ENCODE measurements at regions not wholly inside any gene's neighbourhood (a gene's known extent, or its start where the extent isn't known, plus 50 kb on each side); places are given as distances from the start of the nearest gene placed in this dataset.
"Not testable (repeated sequence)": the region's sequence is repeated elsewhere in the genome, so short reads cannot be mapped to it uniquely, and the experiment has no call there.

DNA sequence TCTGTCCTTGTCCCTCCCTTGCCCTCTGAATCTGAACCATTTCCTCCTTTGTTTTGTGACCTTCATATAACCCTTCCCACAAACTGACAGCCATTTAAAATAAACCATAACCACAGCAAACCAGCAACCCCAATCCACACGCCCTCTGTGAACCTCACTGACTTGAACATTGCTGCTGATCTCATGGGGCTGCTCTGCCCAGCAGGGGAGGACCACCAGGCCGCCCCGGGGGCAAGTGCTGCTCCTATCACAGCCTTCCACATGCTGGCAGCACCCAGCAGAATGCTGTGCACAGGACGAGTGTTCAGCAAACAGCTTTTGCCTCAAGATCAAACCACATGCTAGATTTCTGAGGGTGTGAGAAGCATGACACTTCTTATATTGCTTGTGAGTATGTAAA is 73.9 kb upstream of the UXS1 start:
- H4K20me1 ChIP-seq, result no peaks in the 10 kb centered on the region
- no peak overlapping the region for H3K27ac ChIP-seq
- H3K9ac ChIP-seq, result no peak overlapping the region
- no peaks in the 10 kb centered on the region for H3K36me3 ChIP-seq
- H3K4me2 ChIP-seq, result peak overlapping the region; percentile 44; the same call in 1 of the 2 replicates
- H3K27me3 ChIP-seq, result peaks cover 10% of the 10 kb centered on the region
- H3K4me1 ChIP-seq, result peaks cover 24% of the 10 kb centered on the region
- no peak overlapping the region for H3K4me3 ChIP-seq
- TF ChIP-seq Cebpa-rat (IDR thresholded peaks at IDR 0.05), result no peak
- no peaks in the 10 kb centered on the region; the same call in 1 of the 2 replicates for H3K9me3 ChIP-seq

DNA sequence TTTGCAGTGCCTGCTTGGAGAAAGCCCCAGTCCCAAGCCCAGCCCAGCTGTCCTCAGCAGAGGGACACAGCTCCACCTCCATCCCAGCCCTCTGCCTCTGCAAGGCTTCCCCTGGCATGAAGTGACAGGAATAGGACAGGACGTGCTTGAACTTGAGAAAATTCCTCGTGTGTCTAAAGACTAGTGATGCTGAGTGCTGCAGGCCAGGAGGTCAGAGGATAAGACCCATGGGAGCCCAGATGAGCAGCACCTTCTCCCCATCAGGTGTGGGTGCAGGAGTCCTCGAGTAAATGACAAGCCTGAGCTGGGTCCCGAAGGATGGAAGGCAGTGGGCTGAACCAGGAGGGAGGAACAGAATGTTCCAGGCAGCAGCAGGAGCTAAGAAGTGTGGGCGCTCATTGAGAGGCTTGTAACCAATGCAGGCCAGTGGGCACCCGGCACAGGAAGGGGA is 67.8 kb upstream of the UXS1 start:
- no peaks in the 10 kb centered on the region for H3K9me3 ChIP-seq
- H3K27me3 ChIP-seq, result no peaks in the 10 kb centered on the region
- no peaks in the 10 kb centered on the region for H3K4me1 ChIP-seq
- TF ChIP-seq Cebpa-rat (IDR thresholded peaks at IDR 0.05), result no peak
- no peaks in the 10 kb centered on the region for H4K20me1 ChIP-seq
- H3K4me3 ChIP-seq, result no peak overlapping the region
- no peak overlapping the region for H3K4me2 ChIP-seq
- H3K9ac ChIP-seq, result no peak overlapping the region
- H3K27ac ChIP-seq, result no peak overlapping the region
- H3K36me3 ChIP-seq, result no peaks in the 10 kb centered on the region

- H4K20me1 ChIP-seq, H3K4me3 ChIP-seq, H3K9ac ChIP-seq, H3K27me3 ChIP-seq, H3K4me2 ChIP-seq, H3K36me3 ChIP-seq, H3K4me1 ChIP-seq, H3K9me3 ChIP-seq, H3K27ac ChIP-seq: not testable (repeated sequence)
Measured at GRCh38 chr2:106258859-106259258, 64.8 kb upstream of the UXS1 start.

- Histone ChIP-seq H3K27ac (no peak overlapping the region), H3K4me2 (no peak overlapping the region), H3K4me1 (no peaks in the 10 kb centered on the region), H3K36me3 (no peaks in the 10 kb centered on the region), H3K27me3 (no peaks in the 10 kb centered on the region), H3K9me3 (no peaks in the 10 kb centered on the region), H3K9ac (no peak overlapping the region), H4K20me1 (no peaks in the 10 kb centered on the region), H3K4me3 (no peak overlapping the region)
- no peak for TF ChIP-seq Cebpa-rat (IDR thresholded peaks at IDR 0.05)
Measured at GRCh38 chr2:106257830-106258229, 63.7 kb upstream of the UXS1 start.

GRCh38 chr2:106257135-106257534 is 63.0 kb upstream of the UXS1 start:
- no peaks in the 10 kb centered on the region for H3K4me1 ChIP-seq
- H3K4me2 ChIP-seq, result no peak overlapping the region
- no peak overlapping the region for H3K4me3 ChIP-seq
- no peaks in the 10 kb centered on the region for H3K9me3 ChIP-seq
- no peaks in the 10 kb centered on the region for H3K36me3 ChIP-seq
- H4K20me1 ChIP-seq, result no peaks in the 10 kb centered on the region
- no peak overlapping the region for H3K9ac ChIP-seq
- H3K27ac ChIP-seq, result no peak overlapping the region
- no peak for TF ChIP-seq Cebpa-rat (IDR thresholded peaks at IDR 0.05)
- H3K27me3 ChIP-seq, result no peaks in the 10 kb centered on the region

DNA sequence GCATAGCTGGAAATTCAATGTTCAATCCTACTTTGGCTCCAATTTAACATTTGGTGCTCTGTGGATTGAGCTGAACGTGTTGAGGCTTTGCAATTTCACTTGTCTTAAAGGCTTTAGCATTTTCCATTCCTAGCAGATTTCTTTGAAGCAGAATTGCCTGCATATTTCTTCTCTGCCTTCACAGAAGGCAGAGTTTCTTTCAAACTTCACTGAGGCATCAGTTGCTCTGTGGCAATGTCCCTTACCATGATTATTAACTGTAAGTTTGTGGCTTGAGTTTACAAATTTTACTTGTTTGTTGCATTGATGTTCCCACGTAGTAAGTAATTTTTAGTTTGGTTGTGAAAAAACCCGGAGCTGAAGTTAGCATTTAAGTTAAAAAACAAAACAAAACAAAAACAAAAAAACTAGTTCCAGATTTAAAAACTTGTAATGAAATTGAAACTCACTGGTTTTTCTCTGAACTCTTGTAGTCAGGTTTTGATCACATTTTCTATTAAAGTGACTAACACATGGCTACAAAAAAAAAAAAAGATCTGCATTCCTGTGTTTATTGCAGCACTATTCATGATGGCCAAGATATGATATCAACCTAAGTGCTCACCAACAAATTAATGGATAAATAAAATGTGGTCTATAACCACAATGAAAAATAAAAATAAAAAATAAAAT is 55.2 kb upstream of the UXS1 start:
- H4K20me1 ChIP-seq, H3K4me3 ChIP-seq, H3K4me1 ChIP-seq, H3K4me2 ChIP-seq, H3K36me3 ChIP-seq, H3K27ac ChIP-seq, H3K9me3 ChIP-seq, H3K9ac ChIP-seq, H3K27me3 ChIP-seq: not testable (repeated sequence)

GRCh38 chr2:106248548-106249151 is 54.5 kb upstream of the UXS1 start:
- H3K9ac ChIP-seq, H3K4me2 ChIP-seq, H3K36me3 ChIP-seq, H3K27ac ChIP-seq, H3K27me3 ChIP-seq, H4K20me1 ChIP-seq, H3K4me1 ChIP-seq, H3K9me3 ChIP-seq, H3K4me3 ChIP-seq: not testable (repeated sequence)
